ENCODE measurements at regions not wholly inside any gene's neighbourhood (a gene's known extent, or its start where the extent isn't known, plus 50 kb on each side); places are given as distances from the start of the nearest gene placed in this dataset.

GRCh38 chr21:16517383-16517782 lies 787.6 kb downstream of the USP25 start:
- no peak for DNase-seq

- DNase-seq: no peak
These were observed 789.3 kb downstream of the USP25 start for GRCh38 chr21:16519036-16519435.

- no peak for DNase-seq
These were observed 789.9 kb downstream of the USP25 start for GRCh38 chr21:16519644-16520043.

GRCh38 chr21:16522548-16522947 lies 792.8 kb downstream of the USP25 start:
- no peak for DNase-seq

GRCh38 chr21:16530656-16531055 lies 800.9 kb downstream of the USP25 start:
- no peak for DNase-seq

- no peak for DNase-seq
These were observed 803.1 kb downstream of the USP25 start for GRCh38 chr21:16532840-16533239.

GRCh38 chr21:16533692-16534407 lies 804.1 kb downstream of the USP25 start:
- DNase-seq: no peak

- DNase-seq: no peak
These were observed 804.8 kb downstream of the USP25 start for GRCh38 chr21:16534408-16535101.

GRCh38 chr21:16535102-16535422 lies 805.3 kb downstream of the USP25 start:
- no peak for DNase-seq

- no peak for DNase-seq
These were observed 805.8 kb downstream of the USP25 start for GRCh38 chr21:16535626-16536025.

- no peak for DNase-seq
These were observed 806.4 kb downstream of the USP25 start for GRCh38 chr21:16536140-16536539.

GRCh38 chr21:16536643-16537434 lies 807.1 kb downstream of the USP25 start:
- DNase-seq: no peak

- DNase-seq: no peak
These were observed 807.7 kb downstream of the USP25 start for GRCh38 chr21:16537501-16537900.

GRCh38 chr21:16538405-16538804 lies 808.6 kb downstream of the USP25 start:
- no peak for DNase-seq

GRCh38 chr21:16538936-16539440 lies 809.2 kb downstream of the USP25 start:
- no peak for DNase-seq

GRCh38 chr21:16540966-16541727 lies 811.4 kb downstream of the USP25 start:
- no peak for DNase-seq

- no peak for DNase-seq
These were observed 820.3 kb downstream of the USP25 start for GRCh38 chr21:16550118-16550517.

GRCh38 chr21:16550917-16551741 lies 821.3 kb downstream of the USP25 start:
- DNase-seq: no peak

GRCh38 chr21:16552880-16553279 lies 823.1 kb downstream of the USP25 start:
- DNase-seq: no peak

- DNase-seq: no peak
These were observed 824.7 kb downstream of the USP25 start for GRCh38 chr21:16554503-16554902.

GRCh38 chr21:16563116-16563515 lies 833.3 kb downstream of the USP25 start:
- DNase-seq: no peak

GRCh38 chr21:16563795-16564194 lies 834.0 kb downstream of the USP25 start:
- no peak for DNase-seq
